Fibroblast of lung (primary cell): ENCODE measurements at regions not wholly inside any gene's neighbourhood (a gene's known extent, or its start where the extent isn't known, plus 50 kb on each side); places are given as distances from the start of the nearest gene placed in this dataset.

ENCODE experiments used
- DNase-seq, 2 donors: peaks; one replicate each; pipeline versions ENCODE4 v3.0.0 to v3.0.0-alpha.2; 2010; ENCODE audit warnings: low read depth in 2 of 2
- H2AFZ ChIP-seq: 2 replicates; pipeline ENCODE4 v1.5.1; 2012; ENCODE audit warnings: low read length, control low read depth, inconsistent platforms
- H3K27ac ChIP-seq: 2 replicates; pipeline ENCODE4 v1.5.1; 2011; ENCODE audit warnings: low read length, control low read depth; ENCODE audit not compliant: insufficient read depth
- H3K27me3 ChIP-seq: 2 replicates; pipeline ENCODE4 v1.5.1; 2011; ENCODE audit warnings: mild to moderate bottlenecking, low read length; ENCODE audit not compliant: control insufficient read depth, insufficient read depth
- H3K36me3 ChIP-seq: 2 replicates; pipeline ENCODE4 v1.5.1; 2011; ENCODE audit warnings: low read length; ENCODE audit not compliant: control insufficient read depth, insufficient read depth
- H3K4me1 ChIP-seq: 2 replicates; pipeline ENCODE4 v1.5.1; 2011; ENCODE audit warnings: low read length; ENCODE audit not compliant: control insufficient read depth, insufficient read depth; ENCODE audit errors: extremely low read depth
- H3K4me2 ChIP-seq: 2 replicates; pipeline ENCODE4 v1.5.1; 2011; ENCODE audit warnings: low read length, control low read depth; ENCODE audit not compliant: insufficient read depth; ENCODE audit errors: extremely low read depth
- H3K4me3 ChIP-seq, 4 experiments: fragments of 200-600 bp in 1 of 4; sonication (generic) in 1 of 4; replicated peaks in 1 of 4; 2 replicates each; pipeline ENCODE4 v1.5.1; 2011 to 2016; ENCODE audit warnings: low read length in 4 of 4, low read depth in 3 of 4, mild to moderate bottlenecking in 3 of 4, control low read depth in 2 of 4, inconsistent platforms in 1 of 4, mixed read lengths in 1 of 4; ENCODE audit not compliant: insufficient read depth in 1 of 4; ENCODE audit errors: control extremely low read depth in 1 of 4
- H3K79me2 ChIP-seq: 2 replicates; pipeline ENCODE4 v1.5.1; 2012; ENCODE audit warnings: mild to moderate bottlenecking, low read length, inconsistent platforms; ENCODE audit not compliant: control insufficient read depth, insufficient read depth
- H3K9ac ChIP-seq: 2 replicates; pipeline ENCODE4 v1.5.1; 2011; ENCODE audit warnings: mild to moderate bottlenecking, low read length, control low read depth; ENCODE audit not compliant: insufficient read depth
- H3K9me3 ChIP-seq: 2 replicates; pipeline ENCODE4 v1.5.1; 2012; ENCODE audit warnings: low read depth, low read length; ENCODE audit not compliant: control insufficient read depth, insufficient read depth
- H4K20me1 ChIP-seq: 2 replicates; pipeline ENCODE4 v1.5.1; 2011; ENCODE audit warnings: low read length; ENCODE audit not compliant: control insufficient read depth, insufficient read depth; ENCODE audit errors: extremely low read depth
- EZH2 ChIP-seq: IDR thresholded peaks from 2 replicates; pipeline ENCODE4 v1.5.1; 2012; ENCODE audit warnings: low read length, control low read depth, mild to moderate bottlenecking; ENCODE audit errors: missing control alignments
- TF ChIP-seq, protein P1 (sequence below), 2 donors: IDR thresholded peaks in 1 of 2; conservative IDR thresholded peaks in 1 of 2; 1 replicate in 1 of 2; 2 replicates in 1 of 2; pipeline ENCODE4 v1.5.1; 2011 to 2012; ENCODE audit warnings: low read length in 2 of 2, control low read depth in 1 of 2, inconsistent platforms in 1 of 2, low read depth in 1 of 2, mild to moderate bottlenecking in 1 of 2

DNA sequence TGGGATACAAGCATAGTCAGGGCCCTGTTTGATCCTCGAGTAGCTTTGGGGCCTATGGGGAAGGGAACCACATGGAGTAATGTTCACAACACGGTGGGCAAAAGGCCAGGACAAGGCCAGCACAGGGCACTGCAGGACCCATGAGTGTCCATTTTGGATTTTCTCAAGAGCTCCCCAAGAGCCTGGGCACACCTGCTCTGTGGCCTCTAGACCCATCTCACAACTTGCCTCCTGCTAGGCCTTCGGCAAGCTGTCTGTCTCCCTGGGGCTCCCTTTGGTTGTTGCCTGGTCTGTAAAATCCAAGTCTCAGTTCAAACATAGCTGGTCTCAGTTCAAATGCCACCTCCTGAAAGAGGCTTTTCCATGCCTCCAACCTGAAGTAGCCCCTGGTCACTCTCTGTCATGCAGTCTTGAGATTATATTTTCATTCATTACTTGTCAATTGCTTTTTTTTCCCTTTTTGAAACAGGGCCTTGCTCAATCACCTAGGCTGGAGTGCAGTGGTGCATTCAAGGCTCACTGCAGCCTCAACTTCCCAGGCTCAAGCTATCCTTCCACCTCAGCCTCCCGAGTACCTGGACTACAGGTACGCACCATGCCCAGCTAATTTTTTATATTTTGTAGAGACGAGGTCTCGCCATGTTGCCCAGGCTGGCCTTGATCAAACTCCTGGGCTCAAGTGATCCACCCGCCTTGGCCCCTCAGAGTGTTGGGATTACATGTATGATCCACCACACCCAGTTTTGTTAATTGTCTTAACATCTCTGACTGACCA lies 107.4 kb downstream of the MATN1 start:
- Histone ChIP-seq H2AFZ (no peak overlapping the region), H3K27ac (no peak overlapping the region), H3K79me2 (no peaks in the 10 kb centered on the region), H3K9ac (no peak overlapping the region), H3K4me2 (no peak overlapping the region), H3K4me1 (no peaks in the 10 kb centered on the region), H3K9me3 (no peaks in the 10 kb centered on the region), H3K36me3 (no peaks in the 10 kb centered on the region), H3K4me3 (no peak overlapping the region), H4K20me1 (no peaks in the 10 kb centered on the region), H3K27me3 (no peaks in the 10 kb centered on the region)
- no peak for TF ChIP-seq EZH2
- TF ChIP-seq, protein P1, sequence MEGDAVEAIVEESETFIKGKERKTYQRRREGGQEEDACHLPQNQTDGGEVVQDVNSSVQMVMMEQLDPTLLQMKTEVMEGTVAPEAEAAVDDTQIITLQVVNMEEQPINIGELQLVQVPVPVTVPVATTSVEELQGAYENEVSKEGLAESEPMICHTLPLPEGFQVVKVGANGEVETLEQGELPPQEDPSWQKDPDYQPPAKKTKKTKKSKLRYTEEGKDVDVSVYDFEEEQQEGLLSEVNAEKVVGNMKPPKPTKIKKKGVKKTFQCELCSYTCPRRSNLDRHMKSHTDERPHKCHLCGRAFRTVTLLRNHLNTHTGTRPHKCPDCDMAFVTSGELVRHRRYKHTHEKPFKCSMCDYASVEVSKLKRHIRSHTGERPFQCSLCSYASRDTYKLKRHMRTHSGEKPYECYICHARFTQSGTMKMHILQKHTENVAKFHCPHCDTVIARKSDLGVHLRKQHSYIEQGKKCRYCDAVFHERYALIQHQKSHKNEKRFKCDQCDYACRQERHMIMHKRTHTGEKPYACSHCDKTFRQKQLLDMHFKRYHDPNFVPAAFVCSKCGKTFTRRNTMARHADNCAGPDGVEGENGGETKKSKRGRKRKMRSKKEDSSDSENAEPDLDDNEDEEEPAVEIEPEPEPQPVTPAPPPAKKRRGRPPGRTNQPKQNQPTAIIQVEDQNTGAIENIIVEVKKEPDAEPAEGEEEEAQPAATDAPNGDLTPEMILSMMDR (conservative IDR thresholded peaks at IDR 0.05 in 1 of 2, IDR thresholded peaks at IDR 0.05 in 1 of 2; ENCODE audit: low read depth in 1 of 2, low read length in 2 of 2): no peak
- no peak for DNase-seq

DNA sequence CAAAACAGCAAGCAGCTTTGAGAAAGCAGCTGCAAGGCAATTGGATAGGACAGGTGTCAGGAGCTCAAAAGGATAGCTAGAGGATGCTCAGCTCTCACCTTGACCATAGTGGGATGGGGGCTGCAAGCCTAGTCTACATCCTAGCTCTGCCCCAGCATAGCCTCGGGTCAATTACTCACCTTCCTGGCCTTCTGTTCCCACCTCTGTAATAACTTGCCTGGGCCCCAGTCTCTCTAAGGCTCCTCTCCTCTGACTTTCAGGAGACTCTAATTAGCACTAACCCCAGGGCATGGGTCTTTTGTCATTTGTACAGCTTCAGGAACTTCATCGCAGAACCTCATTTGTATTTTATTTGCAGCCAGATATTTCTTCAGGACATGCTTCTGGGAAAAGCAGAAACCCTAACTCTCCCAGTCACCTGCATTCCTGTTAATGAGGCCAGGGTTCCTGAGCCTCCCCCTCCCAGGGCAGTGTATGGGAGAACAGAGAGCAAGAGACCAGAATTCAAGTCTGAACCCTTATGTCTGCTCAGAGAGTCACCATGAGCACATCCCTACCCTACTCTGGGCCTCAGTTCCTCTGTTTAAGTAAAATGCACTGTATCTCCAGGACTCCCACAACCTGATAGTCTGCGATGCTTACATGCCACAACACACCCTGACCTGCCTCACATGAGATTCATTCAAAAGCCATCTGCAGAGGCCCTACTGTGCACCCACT lies 108.1 kb downstream of the MATN1 start:
- H3K9me3 ChIP-seq: no peaks in the 10 kb centered on the region
- H3K36me3 ChIP-seq: no peaks in the 10 kb centered on the region
- DNase-seq: no peak
- no peak overlapping the region for H3K4me3 ChIP-seq
- H3K4me2 ChIP-seq: no peak overlapping the region
- H3K4me1 ChIP-seq: no peaks in the 10 kb centered on the region
- H3K79me2 ChIP-seq: no peaks in the 10 kb centered on the region
- H2AFZ ChIP-seq: no peak overlapping the region
- no peaks in the 10 kb centered on the region for H4K20me1 ChIP-seq
- no peak for TF ChIP-seq EZH2
- TF ChIP-seq, protein P1 (conservative IDR thresholded peaks at IDR 0.05 in 1 of 2, IDR thresholded peaks at IDR 0.05 in 1 of 2; ENCODE audit: low read depth in 1 of 2, low read length in 2 of 2): no peak
- H3K27me3 ChIP-seq: no peaks in the 10 kb centered on the region
- no peak overlapping the region for H3K27ac ChIP-seq
- no peak overlapping the region for H3K9ac ChIP-seq

DNA sequence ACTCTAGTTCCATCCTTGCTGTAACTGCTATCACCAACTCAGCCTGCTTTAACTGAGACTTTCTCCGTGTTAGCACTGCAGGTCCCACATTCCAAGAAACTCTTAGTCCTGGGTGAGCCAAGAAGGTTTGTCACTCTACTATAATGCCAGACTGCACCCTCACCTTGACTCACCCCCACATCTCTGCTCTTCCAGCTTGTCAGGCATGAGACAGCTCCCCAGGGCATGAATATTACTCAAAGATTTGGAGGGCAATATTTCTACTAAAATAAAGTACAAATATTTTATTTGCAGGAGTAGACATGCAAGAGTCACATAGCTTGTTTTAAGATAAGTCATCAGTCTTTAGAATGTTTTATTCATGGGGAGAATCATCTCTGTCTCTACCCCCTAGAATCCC lies 110.2 kb downstream of the MATN1 start:
- DNase-seq: no peak

More for the DNA sequence above, 110.2 kb downstream of the MATN1 start:
- H3K36me3 ChIP-seq: no peaks in the 10 kb centered on the region
- H3K27ac ChIP-seq: no peak overlapping the region
- H2AFZ ChIP-seq: no peak overlapping the region
- H4K20me1 ChIP-seq: no peaks in the 10 kb centered on the region
- H3K9me3 ChIP-seq: no peaks in the 10 kb centered on the region
- H3K27me3 ChIP-seq: no peaks in the 10 kb centered on the region
- no peak overlapping the region for H3K9ac ChIP-seq
- H3K4me3 ChIP-seq: no peak overlapping the region
- H3K79me2 ChIP-seq: no peaks in the 10 kb centered on the region
- no peak overlapping the region for H3K4me2 ChIP-seq
- no peaks in the 10 kb centered on the region for H3K4me1 ChIP-seq
- TF ChIP-seq EZH2: no peak
- TF ChIP-seq, protein P1 (conservative IDR thresholded peaks at IDR 0.05 in 1 of 2, IDR thresholded peaks at IDR 0.05 in 1 of 2; ENCODE audit: low read depth in 1 of 2, low read length in 2 of 2): no peak
